DND-41 (cell line): ENCODE measurements at regions not wholly inside any gene's neighbourhood (a gene's known extent, or its start where the extent isn't known, plus 50 kb on each side); places are given as distances from the start of the nearest gene placed in this dataset.

Experiments
- EZH2 ChIP-seq: IDR thresholded peaks from 3 replicates; pipeline ENCODE4 v1.6.1; 2012; ENCODE audit warnings: borderline replicate concordance, low read depth, mild to moderate bottlenecking, moderate library complexity, low read length, inconsistent platforms; ENCODE audit not compliant: severe bottlenecking
- TF ChIP-seq, protein P1 (sequence below): IDR thresholded peaks from 2 replicates; pipeline ENCODE4 v1.5.1; 2012; ENCODE audit warnings: borderline replicate concordance, low read length, moderate library complexity, mild to moderate bottlenecking; ENCODE audit not compliant: poor library complexity, severe bottlenecking; ENCODE audit errors: extremely low read depth

- TF ChIP-seq, protein P1, sequence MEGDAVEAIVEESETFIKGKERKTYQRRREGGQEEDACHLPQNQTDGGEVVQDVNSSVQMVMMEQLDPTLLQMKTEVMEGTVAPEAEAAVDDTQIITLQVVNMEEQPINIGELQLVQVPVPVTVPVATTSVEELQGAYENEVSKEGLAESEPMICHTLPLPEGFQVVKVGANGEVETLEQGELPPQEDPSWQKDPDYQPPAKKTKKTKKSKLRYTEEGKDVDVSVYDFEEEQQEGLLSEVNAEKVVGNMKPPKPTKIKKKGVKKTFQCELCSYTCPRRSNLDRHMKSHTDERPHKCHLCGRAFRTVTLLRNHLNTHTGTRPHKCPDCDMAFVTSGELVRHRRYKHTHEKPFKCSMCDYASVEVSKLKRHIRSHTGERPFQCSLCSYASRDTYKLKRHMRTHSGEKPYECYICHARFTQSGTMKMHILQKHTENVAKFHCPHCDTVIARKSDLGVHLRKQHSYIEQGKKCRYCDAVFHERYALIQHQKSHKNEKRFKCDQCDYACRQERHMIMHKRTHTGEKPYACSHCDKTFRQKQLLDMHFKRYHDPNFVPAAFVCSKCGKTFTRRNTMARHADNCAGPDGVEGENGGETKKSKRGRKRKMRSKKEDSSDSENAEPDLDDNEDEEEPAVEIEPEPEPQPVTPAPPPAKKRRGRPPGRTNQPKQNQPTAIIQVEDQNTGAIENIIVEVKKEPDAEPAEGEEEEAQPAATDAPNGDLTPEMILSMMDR = no peak
- TF ChIP-seq EZH2 = no peak
Observed at GRCh38 chr2:192307530-192307929, 112.8 kb upstream of the TMEFF2 start.
